Stimulated activated CD4-positive, alpha-beta T cell treated with anti-CD3 and anti-CD28 coated beads, Interleukin-1b, Interleukin-23, amount 100 ng/mL, for 4 hours (primary cell): ENCODE measurements at regions not wholly inside any gene's neighbourhood (a gene's known extent, or its start where the extent isn't known, plus 50 kb on each side); places are given as distances from the start of the nearest gene placed in this dataset.

Source experiments
- DNase-seq, 2 donors: peaks; one replicate each; pipeline ENCODE4 v3.0.0-alpha.2; 2020; ENCODE audit warnings: low read depth in 2 of 2

GRCh38 chr1:201610858-201611257 is 71.9 kb downstream of the NAV1 start:
- DNase-seq: no peak

DNA sequence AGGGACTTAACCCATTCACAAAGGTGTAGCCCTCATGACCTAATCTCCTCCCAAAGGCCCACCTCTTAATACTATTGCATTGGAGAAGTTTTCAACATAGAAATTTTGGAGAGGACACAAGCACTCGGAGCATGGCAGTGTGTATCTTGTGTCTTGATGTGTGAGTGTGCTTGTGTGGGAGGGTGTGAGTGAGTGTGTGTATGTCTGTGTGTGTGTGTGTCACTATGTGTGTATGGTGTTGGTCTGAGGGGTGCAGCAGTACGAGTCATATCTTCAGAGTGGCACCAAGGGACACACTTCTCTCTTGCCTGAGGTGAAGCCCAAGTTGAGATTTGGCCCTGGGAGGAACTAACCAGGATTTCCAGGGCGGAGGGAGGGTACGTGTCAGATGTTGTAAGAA is 73.7 kb downstream of the NAV1 start:
- DNase-seq: no peak

- no peak for DNase-seq
Observed at GRCh38 chr1:201614262-201615015, 75.5 kb downstream of the NAV1 start.

- DNase-seq: no peak
Observed at GRCh38 chr1:201617157-201617556, 78.2 kb downstream of the NAV1 start.

DNA sequence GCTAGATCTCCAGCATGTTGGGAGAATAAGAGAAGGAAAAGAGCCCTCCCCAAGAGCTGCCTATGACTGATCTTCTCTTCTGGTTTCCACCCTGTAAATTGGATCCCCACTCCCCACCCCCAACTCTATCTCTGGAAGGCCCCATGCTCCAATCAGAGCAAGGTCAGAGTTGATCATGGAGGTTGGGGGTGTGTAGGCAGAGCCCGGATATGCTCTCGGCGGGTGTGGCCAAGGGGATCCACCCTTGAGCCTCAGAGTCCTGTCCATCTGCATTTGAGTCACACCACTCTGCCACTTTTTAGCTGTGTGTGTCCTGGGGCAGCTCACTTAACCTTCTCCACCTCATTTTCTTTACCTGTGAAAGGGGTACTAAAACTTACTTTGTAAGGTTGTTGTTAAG is 79.5 kb downstream of the NAV1 start:
- no peak for DNase-seq

GRCh38 chr1:201618905-201619304 is 80.0 kb downstream of the NAV1 start:
- no peak for DNase-seq

- DNase-seq: no peak
Observed at GRCh38 chr1:201619513-201619912, 80.6 kb downstream of the NAV1 start.

DNA sequence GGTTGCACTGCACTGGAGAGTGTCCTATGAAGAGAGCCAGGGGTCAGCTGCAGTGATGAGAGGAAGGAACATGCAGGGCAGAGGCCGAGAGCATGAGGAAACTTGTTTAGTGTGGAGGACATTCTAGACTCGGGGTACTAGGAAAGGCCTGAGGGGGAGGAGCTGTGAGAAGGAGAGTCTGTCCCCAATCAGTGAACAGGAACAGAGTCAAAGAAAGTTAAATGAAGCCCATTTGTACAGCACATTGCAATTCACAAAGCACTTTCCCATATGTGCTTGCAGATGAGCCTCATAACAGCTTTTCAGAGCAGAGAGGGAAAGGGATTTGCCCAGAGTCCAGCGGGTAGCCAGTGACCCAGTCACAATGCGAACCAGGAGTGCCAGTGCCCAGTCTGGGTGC is 83.4 kb downstream of the NAV1 start:
- no peak for DNase-seq

DNA sequence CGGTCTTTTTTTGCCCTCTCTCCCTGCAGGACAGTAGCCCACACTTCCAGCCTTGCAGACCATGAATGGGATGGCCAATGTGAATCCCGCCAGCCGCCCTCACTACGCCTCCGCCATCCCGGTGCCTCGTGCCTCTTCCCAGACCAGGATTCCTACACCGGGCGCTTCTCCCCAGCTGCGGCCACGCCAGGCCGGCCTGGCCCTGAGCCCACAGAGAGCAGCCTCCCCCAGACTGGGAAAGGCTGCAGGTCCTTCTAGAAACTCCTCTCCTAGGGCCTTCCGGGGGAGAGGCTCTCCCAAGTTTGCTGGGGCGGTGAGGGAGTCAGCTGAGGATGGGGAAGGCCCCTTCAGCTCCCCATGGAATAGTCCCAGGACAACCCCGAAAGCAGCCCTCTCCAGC is 83.9 kb downstream of the NAV1 start:
- DNase-seq: no peak

GRCh38 chr1:201624741-201625225 is 85.9 kb downstream of the NAV1 start:
- DNase-seq: no peak

DNA sequence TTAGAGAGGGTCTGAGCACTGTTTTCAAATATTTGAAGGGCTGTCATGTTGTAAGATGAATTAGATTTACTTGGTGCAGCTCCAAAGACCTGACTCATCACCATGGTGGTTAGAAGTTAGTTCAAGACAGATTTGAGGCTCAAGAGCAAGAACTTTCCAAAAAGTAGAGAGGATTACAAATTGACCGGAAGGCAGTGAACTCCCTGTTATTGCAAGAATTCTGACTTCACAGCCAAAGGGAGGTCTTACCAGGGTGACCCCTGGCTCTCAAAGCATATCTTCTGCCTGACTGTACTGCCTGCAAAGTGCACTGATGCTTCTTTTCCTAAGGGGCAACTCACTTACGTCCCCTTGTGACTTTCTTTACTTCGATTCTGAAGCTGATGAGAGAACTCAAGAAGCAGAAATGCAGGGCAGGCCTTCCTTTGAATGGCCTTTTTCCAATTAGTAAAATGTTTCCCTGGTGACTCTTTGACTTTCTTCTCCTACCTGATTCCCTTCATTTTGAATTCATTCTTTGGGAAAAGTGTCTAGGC is 86.4 kb downstream of the NAV1 start:
- no peak for DNase-seq

DNA sequence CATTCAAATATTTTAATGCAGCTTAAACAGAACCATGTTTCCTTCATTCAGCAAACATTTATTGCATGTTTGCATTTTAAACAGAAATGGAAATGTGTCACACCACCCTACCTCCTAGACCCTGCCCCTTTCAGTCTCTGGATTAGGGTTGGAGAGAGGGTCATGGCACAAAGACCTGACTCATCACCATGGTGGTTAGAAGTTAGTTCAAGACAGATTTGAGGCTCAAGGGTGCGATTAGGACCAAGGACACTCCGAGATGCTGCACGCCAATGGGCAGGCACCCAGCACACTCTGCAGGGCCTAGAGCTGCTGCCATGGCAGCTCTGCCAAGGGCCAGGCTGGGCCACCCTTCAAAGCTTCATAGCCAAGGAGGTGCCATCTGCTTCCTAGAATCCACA is 86.9 kb downstream of the NAV1 start:
- no peak for DNase-seq

DNA sequence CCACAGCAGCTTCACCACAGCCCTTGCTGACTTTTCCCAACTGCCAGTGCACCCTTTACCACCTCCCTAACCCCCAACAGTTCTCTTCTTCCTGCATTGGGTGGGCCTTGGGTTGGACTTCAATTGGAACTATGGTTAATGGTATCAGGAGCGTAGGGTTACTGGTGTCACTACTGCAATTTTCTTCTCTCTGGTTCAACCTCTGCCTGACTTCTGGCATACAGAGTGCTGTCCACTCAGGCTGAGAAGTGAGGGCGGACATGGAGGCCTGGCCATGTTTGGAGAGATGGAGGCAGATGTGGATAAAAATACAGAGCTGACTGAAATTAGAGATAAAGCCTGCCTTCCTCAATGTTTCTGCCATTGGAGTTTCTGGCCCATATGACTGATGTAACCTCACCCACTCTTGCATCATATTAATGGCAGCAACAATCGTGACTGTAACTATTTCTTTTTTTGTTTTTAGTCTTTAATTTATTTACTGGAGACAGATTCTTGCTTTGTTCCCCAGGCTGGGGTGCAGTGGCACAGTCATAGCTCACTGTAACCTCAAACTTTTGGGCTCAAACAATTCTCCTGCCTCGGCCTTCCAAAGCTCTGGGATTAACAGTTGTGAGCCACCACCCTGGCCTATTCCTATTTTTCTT is 87.8 kb downstream of the NAV1 start:
- no peak for DNase-seq

GRCh38 chr1:201628490-201628889 is 89.6 kb downstream of the NAV1 start:
- DNase-seq: no peak

- DNase-seq: no peak
Observed at GRCh38 chr1:201630582-201630981, 91.7 kb downstream of the NAV1 start.

GRCh38 chr1:201631037-201631436 is 92.1 kb downstream of the NAV1 start:
- DNase-seq: no peak

DNA sequence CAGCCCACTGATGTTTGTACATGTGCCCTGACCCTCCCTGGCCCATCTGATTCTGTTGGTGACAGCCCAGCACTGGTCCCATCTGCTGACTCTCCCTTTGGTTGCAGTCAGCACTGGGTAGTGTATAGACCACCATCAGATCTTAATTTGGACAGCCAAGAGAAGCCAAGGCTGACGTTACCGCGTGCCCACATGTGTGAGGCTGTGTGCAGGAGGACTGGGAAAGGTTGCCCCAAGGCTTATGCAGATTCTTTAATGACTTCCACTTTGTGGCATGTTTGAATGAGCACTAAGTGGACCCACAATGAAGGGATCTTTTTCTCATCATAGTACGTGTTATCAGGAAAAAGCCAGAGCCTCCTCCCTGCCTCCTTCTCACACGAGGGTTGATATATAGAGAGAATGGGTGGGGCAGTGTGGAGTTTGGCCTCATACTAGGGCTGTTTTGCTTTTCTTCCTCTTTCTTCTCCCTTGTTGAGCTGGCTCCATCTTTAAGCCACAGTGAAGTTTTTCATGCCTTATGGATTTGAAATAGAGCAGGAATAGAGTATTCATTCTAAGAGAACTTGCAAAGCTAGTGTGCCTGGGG is 93.5 kb downstream of the NAV1 start:
- DNase-seq: no peak

GRCh38 chr1:201633297-201633696 is 94.4 kb downstream of the NAV1 start:
- no peak for DNase-seq

- no peak for DNase-seq
Observed at GRCh38 chr1:201633811-201634210, 94.9 kb downstream of the NAV1 start.

GRCh38 chr1:201634261-201634660 is 95.3 kb downstream of the NAV1 start:
- DNase-seq: no peak

GRCh38 chr1:201636097-201636496 is 97.2 kb downstream of the NAV1 start:
- no peak for DNase-seq

DNA sequence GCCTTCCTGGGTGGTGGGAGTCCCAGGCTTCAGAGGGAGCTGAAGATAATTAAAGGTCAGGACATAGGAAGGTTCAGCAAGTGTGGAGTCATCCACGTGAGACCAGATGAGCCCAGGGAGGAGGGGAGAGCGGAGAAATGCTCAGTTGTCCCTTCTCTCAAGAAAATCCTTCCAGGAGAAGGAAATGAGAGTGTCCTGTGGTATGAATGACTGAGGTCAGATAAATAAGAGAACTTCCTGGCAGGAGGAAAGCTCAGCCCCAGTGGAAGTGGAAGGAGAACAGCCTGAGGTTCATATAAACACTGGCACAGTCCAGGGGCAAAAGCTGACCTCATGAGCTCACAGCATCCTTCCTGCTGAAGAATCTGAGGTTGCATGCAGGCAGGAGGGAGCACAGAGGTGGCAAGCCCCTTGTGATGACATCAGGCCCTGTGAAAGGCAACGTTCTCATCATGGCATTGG is 97.6 kb downstream of the NAV1 start:
- no peak for DNase-seq
